ENCODE measurements at regions not wholly inside any gene's neighbourhood (a gene's known extent, or its start where the extent isn't known, plus 50 kb on each side); places are given as distances from the start of the nearest gene placed in this dataset.

DNA sequence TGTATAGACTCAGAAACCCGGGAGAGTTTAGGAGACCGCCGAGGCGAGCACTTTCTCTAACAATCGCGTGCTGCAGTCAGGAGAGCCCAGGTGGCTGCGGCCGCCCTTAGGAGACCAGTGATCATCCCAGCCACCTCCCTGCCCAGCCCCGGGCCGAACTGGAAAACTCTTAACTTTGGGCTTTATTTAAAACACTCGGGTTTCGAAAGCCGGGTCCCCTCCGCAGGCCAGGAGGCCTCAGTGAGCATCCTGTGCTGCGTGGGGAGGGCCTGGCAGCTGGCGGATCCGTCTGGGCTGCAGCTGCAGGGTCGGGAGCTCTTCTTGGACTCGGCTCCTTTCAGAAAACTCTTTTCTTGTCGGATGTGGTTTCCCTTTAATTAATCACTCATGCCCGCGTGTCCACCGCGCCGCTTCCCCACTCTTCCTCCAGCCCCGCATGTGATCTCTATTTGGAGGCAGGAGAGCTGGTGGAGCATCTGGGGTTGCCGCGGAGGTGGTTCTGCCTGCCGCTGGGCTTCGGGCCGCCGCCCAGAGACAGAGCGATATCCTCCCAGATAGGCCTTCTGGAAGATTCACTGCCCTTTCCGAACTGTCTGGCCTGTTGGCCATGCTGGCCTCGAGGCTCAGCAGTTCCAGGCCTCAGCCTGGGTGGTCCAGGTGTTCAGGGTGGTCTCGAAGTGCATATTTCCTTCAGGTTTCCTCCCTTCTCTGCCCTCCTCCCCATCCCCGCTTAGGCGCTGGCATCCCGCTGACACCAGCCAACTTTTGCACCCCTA is 59.5 kb downstream of the TMEM174 start:
- DNase-seq (ENCODE audit: low read depth in 4 of 4, low spot score in 2 of 4), result no peak

DNA sequence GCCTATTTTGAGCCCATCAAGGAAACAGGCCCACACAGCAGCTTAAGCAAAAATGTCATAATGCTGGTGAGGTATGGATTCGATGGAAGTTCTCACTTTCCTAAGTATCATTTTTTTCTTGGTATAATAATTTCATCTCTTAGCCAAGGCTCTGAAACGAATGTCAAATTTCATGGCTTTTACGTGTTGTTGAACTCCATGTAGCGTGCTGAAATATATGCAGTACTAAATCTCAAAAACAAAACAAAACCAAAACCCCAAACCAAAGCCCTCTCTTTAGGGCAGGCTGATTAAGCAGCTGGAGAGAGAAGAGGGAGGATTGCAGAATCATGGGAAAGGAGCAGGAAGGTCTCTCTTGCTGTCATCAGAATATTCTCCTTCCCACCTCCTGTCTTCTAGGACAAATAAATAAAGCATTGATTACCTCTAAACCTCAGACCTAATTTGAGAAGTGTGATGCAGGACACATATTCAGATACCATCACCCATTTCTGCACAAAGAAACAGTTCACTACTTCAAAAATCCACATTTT is 58.3 kb downstream of the TMEM174 start:
- no peak for DNase-seq (ENCODE audit: low read depth in 4 of 4, low spot score in 2 of 4)

DNA sequence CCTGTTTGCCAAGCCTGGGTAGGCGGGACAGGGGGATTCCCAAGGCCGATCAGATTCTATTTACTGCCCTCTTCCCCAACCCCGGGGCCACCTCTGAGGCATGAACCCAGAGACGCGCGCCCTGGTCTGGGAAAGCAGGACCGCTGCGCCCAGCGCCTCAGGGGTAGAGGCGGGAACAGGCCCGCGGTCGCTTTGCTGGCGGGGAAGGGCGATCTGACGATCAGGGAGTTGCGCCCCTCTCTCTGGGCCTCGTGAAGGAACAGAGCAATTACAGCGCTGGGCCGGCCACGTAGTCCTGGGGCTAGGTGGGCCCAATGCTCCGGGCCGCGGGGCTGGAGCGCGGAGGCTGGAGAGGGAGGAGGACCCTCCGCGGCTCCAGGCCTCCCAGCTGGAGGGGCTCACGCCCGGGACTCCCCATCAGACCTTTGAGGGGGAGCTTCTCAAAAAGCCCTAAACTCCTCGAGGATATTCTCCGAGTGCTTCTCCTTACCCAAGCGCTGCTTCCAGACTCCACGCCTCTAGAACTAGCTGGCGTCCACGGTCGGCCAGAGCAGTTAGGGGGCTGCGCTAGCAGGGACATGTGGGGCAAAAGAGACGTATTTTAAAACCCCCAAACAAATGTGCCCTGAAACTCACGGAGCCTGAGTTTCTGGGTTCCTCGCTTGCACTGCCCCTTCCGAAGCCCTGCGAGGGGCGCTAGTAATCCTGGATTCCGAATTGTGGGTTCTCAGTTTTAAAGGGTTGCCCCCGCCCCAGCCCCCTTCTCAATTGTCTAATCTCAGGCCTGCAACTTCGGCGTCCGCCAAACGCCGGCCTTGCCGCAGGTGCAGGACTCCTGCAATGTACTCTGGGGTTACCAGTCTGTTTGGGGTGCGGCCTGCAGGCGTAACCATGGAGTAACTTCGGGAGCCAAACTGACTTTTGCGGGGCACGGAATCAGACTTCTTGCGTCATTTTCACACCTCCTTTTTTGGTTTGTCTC is 57.6 kb downstream of the TMEM174 start:
- DNase-seq (ENCODE audit: low read depth in 4 of 4, low spot score in 2 of 4), result no peak

DNA sequence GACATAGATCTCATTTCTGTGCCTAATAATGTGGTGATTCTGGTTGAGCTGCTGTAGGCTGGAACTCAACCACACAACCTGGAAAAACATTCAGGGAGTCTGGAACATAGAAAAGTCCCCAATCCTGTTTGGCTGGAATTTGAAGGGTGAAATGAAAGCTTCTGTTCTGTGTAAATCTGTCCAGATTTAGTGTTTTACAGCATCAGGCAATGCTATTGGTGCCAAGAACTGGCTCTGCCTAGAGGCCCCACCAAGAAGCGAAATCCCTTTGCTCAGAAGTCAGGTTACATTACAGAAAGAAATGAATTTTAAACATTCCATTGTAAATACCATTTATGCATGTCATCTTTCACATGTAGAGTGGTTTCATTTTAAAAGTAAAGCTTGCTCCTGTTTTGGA is 56.3 kb downstream of the TMEM174 start:
- DNase-seq (ENCODE audit: low read depth in 4 of 4, low spot score in 2 of 4), result no peak

DNA sequence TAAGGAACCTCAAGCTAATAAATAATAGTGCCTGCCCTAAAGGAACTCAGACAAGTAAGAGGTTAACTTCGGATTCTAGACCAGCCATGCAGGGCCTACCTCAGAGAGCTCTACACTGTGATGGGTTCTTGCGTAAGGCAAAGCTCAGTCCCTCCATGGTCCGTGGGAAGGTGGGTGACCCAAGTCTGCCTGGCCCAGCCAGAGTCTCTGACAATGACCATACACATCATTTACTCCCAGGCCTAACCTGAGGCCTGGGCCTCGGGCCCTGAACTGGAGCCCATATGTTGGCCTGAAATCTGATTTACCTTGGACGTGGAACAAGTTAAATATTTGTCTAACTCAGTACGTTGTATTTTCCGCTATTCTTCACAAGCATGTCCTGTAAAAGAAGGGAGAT is 55.1 kb downstream of the TMEM174 start:
- DNase-seq (ENCODE audit: low read depth in 4 of 4, low spot score in 2 of 4), result no peak
